ENCODE measurements at regions not wholly inside any gene's neighbourhood (a gene's known extent, or its start where the extent isn't known, plus 50 kb on each side); places are given as distances from the start of the nearest gene placed in this dataset.
"Not testable (repeated sequence)": the region's sequence is repeated elsewhere in the genome, so short reads cannot be mapped to it uniquely, and the experiment has no call there.

DNA sequence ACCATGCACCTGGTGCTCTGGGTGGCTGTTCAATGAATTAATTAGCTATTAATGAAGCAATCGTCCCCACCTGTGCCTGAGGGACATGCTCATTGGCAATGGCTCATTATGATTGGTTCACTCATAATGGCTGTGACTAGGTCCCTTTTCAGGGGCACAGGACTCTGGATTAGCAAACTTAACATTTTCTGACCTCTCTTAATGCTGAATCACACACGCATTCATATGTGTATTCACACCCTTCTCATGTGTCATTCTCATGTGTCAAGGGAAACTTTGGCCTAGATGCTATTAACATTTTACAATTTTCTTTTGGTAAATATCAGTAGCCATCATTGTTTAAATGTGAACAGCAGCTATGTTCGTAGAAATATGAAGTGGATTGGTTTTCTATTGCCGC, 98.9 kb upstream of the PMAIP1 start:
- DNase-seq (ENCODE audit: low read depth in 3 of 3) = no peak

DNA sequence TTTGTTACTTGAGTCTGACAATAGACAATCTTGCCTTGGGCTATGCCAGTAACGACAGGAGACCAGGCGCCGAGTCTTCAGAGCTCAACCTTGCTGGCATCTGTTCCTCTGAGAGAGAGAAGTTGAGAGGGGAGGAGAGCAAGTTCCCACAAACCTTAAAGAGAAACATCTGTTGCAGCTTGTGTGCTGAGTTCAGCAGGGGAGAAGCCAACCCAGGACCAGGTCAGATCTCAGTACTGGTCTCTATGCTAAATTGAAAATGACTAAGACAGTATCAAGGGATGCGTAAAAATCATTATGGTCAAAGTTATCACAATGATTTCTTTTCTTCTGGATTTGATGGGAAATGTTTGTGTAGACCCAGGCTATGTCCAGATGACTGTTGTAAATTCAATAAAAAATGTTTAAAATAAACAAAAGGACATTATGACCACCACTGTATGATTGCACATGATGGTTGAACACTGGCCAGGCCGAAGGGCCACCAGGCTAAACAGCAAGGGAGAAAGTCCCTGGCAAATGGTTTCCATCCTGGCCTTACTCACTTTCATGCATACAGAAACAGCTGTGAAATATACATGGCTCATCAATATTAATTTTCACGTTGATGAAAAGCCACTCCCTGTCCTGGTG, 100.3 kb upstream of the PMAIP1 start:
- DNase-seq (ENCODE audit: low read depth in 3 of 3) = no peak

DNA sequence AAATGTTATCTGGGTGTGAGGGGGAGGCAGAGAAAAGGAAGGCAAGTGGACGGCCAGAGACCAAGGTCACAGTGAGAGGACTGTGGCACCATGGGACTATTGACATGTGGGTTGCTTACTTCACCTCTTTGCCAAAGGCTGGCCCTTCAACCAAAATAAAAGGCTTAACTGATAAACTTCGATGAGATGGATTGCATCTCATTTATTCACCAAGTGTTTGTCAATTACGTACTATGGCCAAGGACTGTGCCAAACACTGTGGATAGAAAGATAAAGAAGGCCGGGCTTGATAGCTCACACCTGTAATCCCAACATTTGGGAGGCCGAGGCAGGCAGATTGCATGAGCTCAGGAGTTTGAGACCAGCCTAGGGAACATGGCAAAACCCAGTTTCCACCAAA, 98.7 kb upstream of the CCBE1 start:
- DNase-seq (ENCODE audit: low read depth in 3 of 3) = no peak

DNA sequence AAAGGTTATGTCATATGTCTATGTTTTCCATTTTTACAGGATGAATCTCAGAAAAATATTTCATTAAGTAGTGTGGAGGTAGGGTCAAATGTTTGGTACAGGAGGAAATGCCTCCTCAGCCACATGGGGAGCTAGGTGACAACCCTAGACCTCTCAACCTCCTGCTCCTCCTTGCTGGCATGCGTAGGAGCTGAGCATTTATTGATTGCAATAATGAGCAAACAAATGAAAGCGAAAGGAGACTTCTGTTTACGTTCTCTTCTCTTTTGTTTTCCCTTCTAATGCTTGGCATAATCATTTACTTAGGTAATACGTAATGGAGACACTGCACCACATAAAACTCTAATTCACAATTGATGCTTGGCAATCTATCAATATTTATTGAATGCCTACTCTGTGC, 95.1 kb upstream of the CCBE1 start:
- no peak for DNase-seq (ENCODE audit: low read depth in 3 of 3)

DNA sequence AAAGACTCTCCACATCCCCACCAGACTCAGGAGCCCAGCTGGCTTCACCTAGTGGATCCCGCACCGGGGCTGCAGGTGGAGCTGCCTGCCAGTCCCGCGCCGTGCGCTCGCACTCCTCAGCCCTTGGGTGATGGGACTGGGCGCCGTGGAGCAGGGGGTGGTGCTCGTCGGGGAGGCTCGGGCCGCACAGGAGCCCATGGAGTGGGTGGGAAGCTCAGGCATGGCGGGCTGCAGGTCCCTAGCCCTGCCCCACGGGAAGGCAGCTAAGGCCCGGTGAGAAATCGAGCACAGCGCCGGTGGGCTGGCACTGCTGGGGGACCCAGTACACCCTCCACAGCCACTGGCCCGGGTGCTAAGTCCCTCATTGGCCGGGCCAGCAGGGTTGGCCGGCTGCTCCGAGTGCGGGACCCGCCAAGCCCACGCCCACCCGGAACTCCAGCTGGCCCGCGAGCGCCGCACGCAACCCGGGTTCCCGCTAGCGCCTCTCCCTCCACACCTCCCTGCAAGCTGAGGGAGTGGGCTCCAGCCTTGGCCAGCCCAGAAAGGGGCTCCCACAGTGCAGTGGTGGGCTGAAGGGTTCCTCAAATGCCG, 93.2 kb upstream of the CCBE1 start:
- DNase-seq (ENCODE audit: low read depth in 3 of 3) = not testable (repeated sequence)

DNA sequence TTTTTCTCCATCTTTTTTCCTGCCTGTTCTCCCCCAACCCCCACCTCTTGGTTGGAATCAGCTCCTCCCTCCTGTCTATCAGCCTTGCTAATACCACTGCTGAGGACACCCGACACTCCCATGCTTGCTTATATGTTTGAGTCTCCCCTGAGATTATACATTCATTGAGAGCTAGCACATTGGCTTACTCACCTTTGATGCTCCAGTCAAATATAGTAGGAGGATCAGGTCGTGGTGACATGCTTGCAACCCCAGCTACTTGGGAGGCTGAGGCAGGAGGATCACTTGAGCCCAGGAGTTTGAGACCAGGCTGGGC, 91.5 kb upstream of the CCBE1 start:
- DNase-seq (ENCODE audit: low read depth in 3 of 3) = no peak

DNA sequence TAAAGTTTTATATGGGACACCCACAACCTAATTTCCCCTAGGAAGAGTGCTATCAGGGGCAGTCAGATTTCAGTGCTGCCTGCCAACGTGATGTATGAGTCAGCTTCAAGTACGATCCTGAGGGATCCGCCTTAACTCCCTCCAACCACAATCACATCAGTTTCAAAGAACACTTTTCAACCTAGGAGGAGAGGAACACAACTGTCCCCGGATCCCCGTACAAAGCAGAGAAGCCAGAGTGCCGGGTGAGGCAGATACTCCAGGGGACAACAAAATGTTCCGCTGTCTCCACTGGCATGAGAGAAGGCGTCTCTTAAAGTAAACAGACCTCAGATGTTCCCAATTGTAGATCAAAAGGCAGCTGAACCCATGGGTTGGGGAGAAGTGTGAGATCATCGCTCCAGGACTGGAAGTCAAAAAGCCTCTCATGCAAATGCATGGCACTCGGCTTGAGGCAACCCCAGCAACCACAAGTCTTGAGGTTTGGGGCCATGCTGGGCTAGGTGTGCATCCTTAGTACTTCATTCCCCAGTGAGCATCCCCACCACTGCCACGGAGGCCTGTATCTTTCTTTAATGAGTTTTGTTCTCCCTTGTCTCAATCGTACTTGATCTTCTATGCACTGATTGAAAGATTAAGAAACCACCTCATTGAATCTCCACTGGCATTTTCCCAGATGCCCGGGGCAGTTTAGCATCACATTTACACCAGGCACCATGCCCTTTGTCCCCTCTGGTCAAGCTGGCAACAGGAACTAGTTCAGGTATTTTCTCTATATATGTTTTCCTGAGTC, 91.0 kb upstream of the CCBE1 start:
- no peak for DNase-seq (ENCODE audit: low read depth in 3 of 3)

DNA sequence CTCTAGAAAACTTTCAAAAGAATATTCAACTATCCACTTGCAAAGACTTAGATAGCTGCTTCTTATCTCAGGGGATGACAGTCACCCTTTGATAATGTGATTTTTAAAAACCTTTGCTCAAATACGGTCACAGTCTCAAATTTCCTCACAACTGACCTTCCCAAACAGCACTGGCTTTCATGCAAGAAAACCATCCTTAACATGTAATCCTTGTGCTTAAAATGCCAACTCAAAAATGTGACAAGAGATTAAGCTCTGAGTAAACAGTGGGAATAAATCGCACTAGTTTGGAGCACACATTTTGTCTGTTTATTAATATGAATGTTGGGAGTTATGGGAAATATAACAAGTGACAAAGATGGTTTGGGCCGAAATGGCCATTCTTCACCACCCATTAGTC, 87.5 kb upstream of the CCBE1 start:
- no peak for DNase-seq (ENCODE audit: low read depth in 3 of 3)

DNA sequence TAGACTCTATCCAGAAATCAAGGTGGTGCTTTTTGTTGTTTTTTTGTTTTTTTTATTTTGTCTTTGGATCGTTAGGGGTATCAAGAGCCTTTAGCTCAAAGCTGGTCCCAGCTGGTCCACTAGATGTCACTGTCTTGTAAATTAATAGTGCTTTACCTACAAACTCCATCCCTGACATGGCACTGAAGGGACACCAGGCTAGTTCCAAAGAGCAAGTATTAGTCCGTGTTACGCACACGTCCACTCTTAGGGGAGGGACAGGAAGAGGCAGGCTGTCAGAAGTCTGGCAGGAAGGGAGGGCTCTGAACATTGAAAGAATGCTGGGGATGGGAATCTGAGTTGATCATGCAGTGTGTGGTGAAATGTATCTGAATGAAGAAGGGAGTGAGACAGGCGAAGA, 85.9 kb upstream of the CCBE1 start:
- no peak for DNase-seq (ENCODE audit: low read depth in 3 of 3)

DNA sequence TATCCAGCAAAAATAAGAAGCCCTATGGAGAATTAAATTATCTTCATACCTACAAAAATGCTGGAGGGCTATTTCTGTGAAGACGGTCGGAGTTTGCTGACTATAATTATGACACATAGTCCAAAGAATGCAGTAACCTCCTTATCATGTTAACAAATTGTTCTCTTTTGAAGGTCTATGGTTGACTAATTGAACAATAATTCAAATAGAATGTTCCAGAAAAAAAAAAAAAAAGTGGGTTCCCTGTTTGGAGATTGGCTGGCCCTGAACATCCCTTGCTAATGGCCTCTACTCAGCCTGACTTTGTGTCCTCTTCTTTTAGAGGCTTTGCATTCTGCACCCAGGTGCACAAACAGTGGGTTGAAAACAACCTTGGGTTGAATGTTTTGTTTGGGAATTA, 82.8 kb upstream of the CCBE1 start:
- no peak for DNase-seq (ENCODE audit: low read depth in 3 of 3)

DNA sequence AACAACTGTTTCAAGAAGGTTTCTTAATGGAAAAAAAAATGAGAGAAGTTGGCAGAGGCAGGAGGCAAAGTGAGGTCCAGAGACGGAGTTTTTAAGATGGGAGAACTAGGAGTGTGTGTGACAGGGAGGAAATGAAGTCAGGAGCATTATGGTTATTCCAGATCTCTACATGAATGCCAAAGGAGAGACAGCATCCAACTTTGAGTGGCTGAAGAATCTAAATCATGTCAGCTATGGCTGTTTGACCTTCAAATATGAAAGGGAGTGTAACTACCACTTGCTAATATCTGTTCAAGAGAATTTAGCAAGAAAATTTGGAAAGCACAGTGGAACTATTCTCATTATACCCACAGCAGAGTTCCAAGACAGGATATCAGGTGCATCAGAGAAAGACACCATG, 81.2 kb upstream of the CCBE1 start:
- DNase-seq (ENCODE audit: low read depth in 3 of 3) = no peak

DNA sequence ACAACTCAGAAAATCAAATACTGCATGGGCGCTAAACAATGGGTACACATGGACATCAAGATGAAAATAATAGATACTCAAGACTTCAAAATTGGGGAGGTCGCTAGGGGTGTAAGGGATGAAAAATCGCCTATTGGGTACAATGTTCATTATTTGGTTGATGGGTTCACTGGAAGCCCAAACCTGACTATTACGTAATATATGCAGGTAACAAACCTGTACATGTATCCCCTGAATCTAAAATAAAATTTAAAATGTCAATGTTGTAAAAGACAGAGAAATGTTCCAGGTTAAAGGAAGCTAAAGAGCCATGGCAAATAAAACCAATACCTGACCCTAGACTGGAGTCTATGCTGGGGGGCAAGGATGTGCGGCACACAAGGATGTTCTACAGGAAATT, 80.4 kb upstream of the CCBE1 start:
- no peak for DNase-seq (ENCODE audit: low read depth in 3 of 3)

DNA sequence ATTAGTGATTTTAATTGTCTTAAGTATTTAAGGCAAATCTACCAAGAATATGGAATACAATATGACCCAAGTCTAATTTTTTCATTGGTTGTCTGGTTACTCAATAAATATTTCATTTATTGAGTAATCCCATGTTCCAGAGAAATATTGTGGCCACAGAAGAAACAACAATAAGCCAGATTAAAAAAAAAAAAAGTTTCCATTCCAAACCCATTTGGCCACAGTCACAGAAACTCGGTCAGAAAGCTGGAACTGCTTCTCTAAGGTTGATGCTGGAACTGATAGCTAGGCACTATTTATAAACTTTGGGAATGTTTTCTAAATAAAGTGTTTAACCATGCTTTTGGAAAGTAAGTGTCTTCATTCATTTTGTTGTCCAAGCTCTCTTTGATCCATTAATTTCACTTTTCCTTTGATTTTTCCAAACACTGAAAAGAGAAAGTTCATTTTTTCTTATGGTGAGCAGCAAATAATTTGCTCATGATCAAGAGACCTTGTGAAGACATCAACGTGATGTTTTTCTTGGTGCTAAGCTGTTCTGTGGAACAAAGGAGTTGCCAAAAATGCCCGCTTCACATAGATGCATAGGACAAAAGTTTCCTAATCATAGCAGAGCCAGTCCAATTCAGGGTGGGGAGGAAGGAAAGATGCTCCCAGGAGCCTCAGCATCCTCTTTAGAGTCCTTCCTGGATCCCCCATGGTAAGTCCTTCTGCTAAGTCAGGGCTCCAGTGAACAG, 72.1 kb upstream of the CCBE1 start:
- no peak for DNase-seq (ENCODE audit: low read depth in 3 of 3)

DNA sequence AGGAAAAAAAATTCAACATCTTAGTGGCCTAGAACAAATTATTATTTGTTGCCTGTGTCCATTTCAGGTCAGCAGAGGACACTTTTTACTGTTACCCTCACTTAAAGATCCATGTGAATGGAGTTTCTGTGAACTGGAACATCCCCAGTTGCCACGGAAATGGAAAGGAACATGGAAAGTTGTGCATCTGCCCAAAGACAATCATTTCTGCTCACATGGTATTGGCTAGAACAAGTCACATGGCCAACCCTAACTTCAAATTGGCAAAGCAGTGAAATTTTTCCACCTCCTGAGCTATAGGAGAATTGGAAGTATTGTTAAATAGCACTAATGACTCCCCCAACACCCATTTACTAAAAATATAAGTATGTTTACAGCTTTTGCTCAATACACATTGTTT, 71.2 kb upstream of the CCBE1 start:
- no peak for DNase-seq (ENCODE audit: low read depth in 3 of 3)

DNA sequence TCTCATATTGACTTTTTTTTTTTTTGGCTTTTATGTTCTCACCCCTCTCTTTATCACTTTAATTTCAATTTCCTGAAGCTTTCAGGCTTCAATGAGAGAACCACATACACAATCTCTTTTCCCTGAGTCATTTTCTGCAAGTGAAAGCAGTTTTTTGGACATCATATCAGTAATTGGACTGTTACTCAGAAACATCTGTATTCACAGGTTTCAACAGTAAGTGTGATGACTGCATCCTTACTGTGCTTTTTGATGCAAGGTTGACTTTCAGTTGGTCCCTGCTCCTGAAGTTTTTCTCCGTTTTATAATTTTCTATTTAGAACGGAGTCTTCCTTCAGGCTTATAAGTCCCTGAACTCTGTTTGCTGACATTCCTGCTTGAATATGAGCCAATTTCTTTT, 70.5 kb upstream of the CCBE1 start:
- no peak for DNase-seq (ENCODE audit: low read depth in 3 of 3)

DNA sequence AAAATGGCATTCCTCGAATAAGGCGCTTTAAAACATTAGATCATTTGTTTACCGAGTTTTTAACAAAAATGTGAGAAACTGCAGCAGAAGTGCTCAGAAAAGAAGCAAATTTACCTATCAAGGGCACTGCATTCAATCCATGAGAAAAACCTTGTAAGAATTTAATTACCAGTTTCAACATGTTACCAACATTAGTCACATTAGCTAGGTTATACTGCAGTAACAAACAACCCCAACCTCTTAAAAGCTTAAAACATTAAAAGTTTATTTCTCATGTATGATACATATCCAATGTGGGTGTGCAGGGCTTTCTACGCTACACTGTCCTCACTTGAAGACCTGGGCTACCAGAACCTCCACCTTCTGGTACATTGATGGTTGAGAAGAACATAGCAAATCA, 68.1 kb upstream of the CCBE1 start:
- DNase-seq (ENCODE audit: low read depth in 3 of 3) = no peak

DNA sequence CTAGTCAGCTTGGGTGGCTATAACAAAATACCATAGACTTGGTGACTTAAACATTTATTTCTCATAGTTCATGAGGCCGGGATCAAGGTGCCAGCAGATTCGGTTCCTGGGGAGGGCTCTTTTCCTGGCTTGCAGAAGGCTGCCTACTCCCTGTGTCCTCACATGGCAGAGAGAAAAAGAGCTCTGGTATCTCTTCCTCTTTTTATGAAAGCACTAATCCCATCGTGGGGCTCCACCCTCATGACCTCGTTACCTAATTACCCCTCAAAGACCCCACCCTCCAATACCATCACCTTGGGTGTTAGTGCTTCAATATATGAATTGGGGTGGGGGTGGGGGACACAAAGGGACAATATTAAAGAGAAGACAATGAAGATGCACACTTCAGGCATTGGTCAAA, 67.1 kb upstream of the CCBE1 start:
- no peak for DNase-seq (ENCODE audit: low read depth in 3 of 3)

DNA sequence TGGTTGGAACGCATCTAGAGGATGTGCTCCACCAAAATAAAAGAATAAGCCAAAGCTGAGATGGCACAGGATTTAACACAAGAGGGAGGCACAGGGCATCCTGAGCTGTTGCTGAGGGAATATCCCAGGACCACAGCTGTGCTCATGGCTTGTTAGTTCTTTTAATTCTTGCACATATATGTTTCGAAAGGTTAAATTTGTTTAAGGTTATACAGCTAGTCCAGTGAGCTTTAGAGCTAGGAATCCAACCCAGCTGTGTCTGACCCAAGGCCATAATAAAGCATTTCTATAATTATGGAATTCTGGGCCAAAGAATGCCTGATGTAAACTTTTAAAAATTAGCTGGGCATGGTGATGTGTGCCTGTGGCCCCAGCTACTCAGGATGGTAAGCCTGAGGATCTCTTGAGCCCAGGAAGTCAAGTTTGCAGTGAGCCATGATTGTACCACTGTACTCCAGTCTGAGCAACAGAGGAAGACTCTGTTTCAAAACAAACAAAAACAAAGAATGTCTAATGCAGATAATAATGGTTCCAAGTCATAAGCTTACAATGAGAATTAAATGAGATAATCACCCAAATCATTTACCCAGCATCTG, 66.4 kb upstream of the CCBE1 start:
- no peak for DNase-seq (ENCODE audit: low read depth in 3 of 3)

DNA sequence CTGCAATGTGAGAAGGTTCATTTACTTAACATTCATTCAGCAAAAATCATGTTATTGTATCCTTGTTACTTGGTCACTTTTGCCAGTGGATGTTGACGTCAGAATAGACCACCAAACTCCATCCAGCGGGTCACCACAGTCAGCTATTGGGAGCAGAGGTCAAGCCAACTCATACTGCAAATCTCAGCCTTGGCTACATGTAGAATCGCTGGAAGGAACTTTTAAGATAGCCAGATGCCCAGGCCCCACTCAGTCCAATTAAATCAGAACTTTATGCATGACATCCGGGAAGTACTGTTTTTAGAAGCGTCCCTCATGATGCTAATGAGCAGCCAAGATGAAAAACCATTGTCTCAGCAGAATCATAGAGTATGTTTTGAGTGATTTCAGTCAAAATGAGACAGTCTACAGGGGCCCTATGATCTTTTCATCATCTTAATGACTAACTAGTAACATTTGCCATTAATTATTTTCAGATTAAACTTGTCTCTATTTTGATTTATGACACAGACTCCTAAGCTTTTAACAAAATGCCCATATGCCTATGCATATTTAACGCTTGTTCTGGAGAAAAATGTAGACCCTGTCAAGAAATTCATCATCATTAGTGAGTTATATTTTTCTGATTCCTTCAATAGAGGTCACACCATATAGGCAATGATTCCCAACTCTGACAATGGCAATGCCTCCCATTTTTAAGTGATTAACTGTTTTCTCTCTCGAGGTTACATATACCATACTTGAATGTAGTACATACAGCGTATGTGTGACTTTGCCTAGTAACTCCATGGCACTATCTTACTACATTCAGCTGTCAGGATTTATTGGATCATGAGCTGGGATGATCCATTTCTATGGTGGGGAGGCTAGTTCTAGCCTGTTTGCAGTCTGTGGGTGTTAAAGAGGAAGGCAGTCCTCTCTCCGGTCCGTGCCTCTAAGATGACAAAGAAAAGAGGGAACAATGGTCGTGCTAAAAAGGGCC, 63.7 kb upstream of the CCBE1 start:
- DNase-seq (ENCODE audit: low read depth in 3 of 3) = no peak

DNA sequence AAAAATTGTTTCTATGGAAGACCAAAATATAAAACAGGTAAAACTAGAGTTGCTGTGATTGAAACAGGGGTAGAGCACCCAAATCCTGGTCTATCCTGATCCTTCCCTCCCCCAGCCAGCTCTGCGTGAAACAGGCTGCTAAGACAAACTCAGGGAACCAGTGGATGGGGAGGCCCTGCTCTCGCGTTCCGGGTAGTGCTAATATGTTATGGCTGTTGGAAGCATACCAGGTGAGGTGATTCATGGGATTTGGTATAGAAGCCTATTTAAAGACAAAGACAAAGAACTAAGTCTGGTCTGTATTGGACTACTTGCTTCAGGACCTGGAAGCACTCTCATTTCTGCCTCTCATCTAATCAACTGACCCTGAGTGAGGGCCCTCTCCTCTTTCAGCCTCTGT, 63.0 kb upstream of the CCBE1 start:
- no peak for DNase-seq (ENCODE audit: low read depth in 3 of 3)

DNA sequence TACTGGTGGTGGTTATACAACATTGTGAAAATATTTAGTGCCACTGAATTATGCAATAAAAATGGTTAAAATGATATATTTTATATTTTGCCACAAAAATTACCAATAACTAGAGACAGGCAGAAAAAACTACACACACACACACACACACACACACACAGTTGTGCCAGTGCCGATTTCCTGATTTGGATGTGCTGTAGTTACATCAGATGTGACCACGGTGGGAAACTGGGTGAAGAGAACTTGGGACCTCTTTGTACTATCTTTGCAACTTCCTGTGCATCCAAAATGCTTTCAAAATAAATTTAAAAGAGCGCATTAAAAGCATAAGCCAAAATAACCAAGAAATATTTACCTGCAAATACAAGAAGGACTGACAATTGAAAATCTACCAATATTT, 61.6 kb upstream of the CCBE1 start:
- no peak for DNase-seq (ENCODE audit: low read depth in 3 of 3)
